CD4-positive, CD25-positive, alpha-beta regulatory T cell (primary cell): ENCODE measurements at regions not wholly inside any gene's neighbourhood (a gene's known extent, or its start where the extent isn't known, plus 50 kb on each side); places are given as distances from the start of the nearest gene placed in this dataset.
"Not testable (repeated sequence)": the region's sequence is repeated elsewhere in the genome, so short reads cannot be mapped to it uniquely, and the experiment has no call there.

ENCODE experiments used
- ATAC-seq, 2 donors: fragments of 150-1000 bp; cut with Tn5 transposase; one replicate each; pipeline ENCODE4 v1.10.0; 2021; ENCODE audit warnings: low read depth in 2 of 2, moderate number of reproducible peaks in 2 of 2, moderate library complexity in 1 of 2
- DNase-seq, 3 donors: peaks; one replicate each; pipeline versions ENCODE4 v3.0.0 to v3.0.0-alpha.2; 2012 to 2022; ENCODE audit warnings: mixed read lengths in 1 of 3
- H3K27ac ChIP-seq: one replicate; pipeline ENCODE4 v1.7.0; 2013; ENCODE audit warnings: mild to moderate bottlenecking, low read length; ENCODE audit not compliant: insufficient read depth, poor library complexity, severe bottlenecking
- H3K27me3 ChIP-seq: one replicate; pipeline ENCODE4 v1.7.0; 2013; ENCODE audit warnings: low read length; ENCODE audit not compliant: control insufficient read depth, insufficient read depth
- H3K36me3 ChIP-seq: one replicate; pipeline ENCODE4 v1.7.0; 2013; ENCODE audit warnings: mild to moderate bottlenecking, low read length, moderate library complexity; ENCODE audit not compliant: control insufficient read depth, insufficient read depth
- H3K4me1 ChIP-seq: 2 replicates; pipeline ENCODE4 v1.7.0; 2013; ENCODE audit warnings: mild to moderate bottlenecking, low read length; ENCODE audit not compliant: insufficient read depth, control insufficient read depth, poor library complexity, severe bottlenecking
- H3K4me3 ChIP-seq: one replicate; pipeline ENCODE4 v1.7.0; 2013; ENCODE audit warnings: low read depth, mild to moderate bottlenecking, low read length, moderate library complexity
- H3K9me3 ChIP-seq, 2 experiments: 1 replicate in 1 of 2; 2 replicates in 1 of 2; pipeline ENCODE4 v1.7.0; 2013; ENCODE audit warnings: low read length in 2 of 2, mild to moderate bottlenecking in 1 of 2, moderate library complexity in 1 of 2; ENCODE audit not compliant: control insufficient read depth in 2 of 2
- H3K27ac Mint-ChIP-seq, 3 donors: one replicate each; pipeline ENCODE4 v1.8.0; 2020 to 2022; ENCODE audit warnings: mild to moderate bottlenecking in 3 of 3, mixed read lengths in 3 of 3, moderate library complexity in 2 of 3
- H3K27me3 Mint-ChIP-seq: one replicate; pipeline ENCODE4 v1.8.0; 2022; ENCODE audit warnings: mild to moderate bottlenecking, mixed read lengths
- H3K36me3 Mint-ChIP-seq: one replicate; pipeline ENCODE4 v1.8.0; 2020; ENCODE audit warnings: mixed read lengths
- H3K4me1 Mint-ChIP-seq, 4 donors: one replicate each; pipeline ENCODE4 v1.8.0; 2020 to 2022; ENCODE audit warnings: mixed read lengths in 4 of 4, mild to moderate bottlenecking in 1 of 4
- H3K4me3 Mint-ChIP-seq, 4 donors: one replicate each; pipeline ENCODE4 v1.8.0; 2020 to 2022; ENCODE audit warnings: mild to moderate bottlenecking in 4 of 4, mixed read lengths in 4 of 4, moderate library complexity in 3 of 4
- H3K9me3 Mint-ChIP-seq, 7 donors: one replicate each; pipeline ENCODE4 v1.8.0; 2020 to 2022; ENCODE audit warnings: mixed read lengths in 7 of 7, mild to moderate bottlenecking in 3 of 7, moderate library complexity in 2 of 7

DNA sequence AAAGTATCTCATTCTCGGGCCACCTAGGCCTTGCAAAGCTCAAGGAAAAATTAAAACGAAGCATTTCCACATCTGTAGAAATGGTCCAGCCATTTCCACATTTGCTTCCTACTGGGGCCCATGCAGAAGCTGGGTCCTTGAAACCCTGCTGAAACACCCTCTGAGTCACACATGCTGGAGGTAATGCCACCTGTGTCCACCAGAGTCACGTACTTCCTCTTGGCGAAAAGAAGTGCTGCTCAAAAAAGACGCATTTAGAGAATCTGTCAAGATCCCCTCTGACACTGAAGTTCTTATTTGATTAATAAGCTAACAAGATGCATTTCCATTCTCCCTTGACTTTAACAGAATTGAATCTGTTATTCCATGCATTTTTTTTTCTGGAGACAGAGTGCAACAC lies 423.2 kb downstream of the PREX1 start:
- ATAC-seq (no peak), DNase-seq (no peak)
- Mint-ChIP-seq H3K4me3 (no peak overlapping the region), H3K27ac (no peak overlapping the region), H3K36me3 (no peaks in the 10 kb centered on the region), H3K9me3 (no peaks in the 10 kb centered on the region), H3K4me1 (no peaks in the 10 kb centered on the region), H3K27me3 (peaks cover 12% of the 10 kb centered on the region)
- H3K27me3 ChIP-seq, result peaks cover 7% of the 10 kb centered on the region
- no peaks in the 10 kb centered on the region for H3K36me3 ChIP-seq
- no peak overlapping the region for H3K4me3 ChIP-seq
- H3K27ac ChIP-seq, result no peak overlapping the region
- H3K9me3 ChIP-seq, result no peaks in the 10 kb centered on the region
- H3K4me1 ChIP-seq, result no peaks in the 10 kb centered on the region

DNA sequence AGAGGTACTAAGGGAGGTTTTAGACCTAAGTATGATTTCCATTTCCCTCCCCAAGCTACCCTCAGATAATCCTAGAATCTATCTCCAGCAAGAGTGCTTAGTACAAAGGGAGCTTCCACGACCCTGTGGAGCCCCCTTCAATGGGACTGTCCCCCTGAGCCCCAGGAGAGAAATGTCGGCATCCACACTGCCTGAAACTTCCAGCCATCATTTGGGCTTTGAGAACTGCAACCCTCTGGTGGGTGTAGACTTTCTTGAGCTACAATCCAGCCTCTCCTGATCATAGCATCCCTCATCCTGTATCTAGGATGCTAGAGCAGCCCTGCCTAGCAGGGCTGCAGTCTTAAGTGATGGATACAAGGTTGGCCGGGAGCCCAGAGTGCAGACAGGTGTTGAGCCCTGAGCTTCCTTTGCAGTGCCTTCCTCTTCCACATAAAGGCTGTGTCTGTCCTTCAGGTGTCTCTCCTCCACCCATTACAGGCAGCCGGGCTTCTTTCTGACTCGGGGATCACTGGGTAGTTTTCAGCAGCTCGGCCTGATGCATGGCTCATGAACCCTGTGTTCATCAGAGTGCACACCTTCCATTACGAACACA lies 424.5 kb downstream of the PREX1 start:
- Mint-ChIP-seq H3K9me3 (no peaks in the 10 kb centered on the region), H3K4me3 (no peak overlapping the region), H3K27me3 (peaks cover 4% of the 10 kb centered on the region), H3K4me1 (no peaks in the 10 kb centered on the region), H3K36me3 (no peaks in the 10 kb centered on the region), H3K27ac (no peak overlapping the region)
- Histone ChIP-seq H3K36me3 (no peaks in the 10 kb centered on the region), H3K9me3 (no peaks in the 10 kb centered on the region), H3K4me1 (no peaks in the 10 kb centered on the region), H3K4me3 (no peak overlapping the region), H3K27me3 (peaks cover 2% of the 10 kb centered on the region), H3K27ac (no peak overlapping the region)
- DNase-seq (no peak), ATAC-seq (no peak)

DNA sequence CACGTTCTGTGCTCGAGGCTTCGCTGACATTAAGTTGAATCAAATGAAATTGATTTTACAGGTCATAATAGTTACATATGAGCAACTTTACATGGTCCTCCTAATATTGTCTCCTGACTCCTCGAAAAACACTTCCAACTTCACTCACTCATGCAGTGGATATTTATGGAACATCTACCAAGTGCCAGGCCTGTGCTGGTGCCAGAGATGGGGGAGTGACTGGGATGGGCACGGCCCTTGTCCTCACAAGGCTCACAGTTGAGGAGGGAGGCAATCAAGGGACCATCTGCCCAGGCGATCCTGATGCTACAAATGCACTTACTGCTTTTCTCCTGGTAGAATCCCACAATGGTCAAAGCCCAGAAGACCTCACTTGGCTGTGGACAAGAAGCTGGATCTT lies 426.4 kb downstream of the PREX1 start:
- Histone ChIP-seq H3K9me3 (no peaks in the 10 kb centered on the region), H3K36me3 (no peaks in the 10 kb centered on the region), H3K27ac (no peak overlapping the region), H3K4me1 (no peaks in the 10 kb centered on the region), H3K4me3 (no peak overlapping the region), H3K27me3 (no peaks in the 10 kb centered on the region)
- H3K9me3 Mint-ChIP-seq, result no peaks in the 10 kb centered on the region
- ATAC-seq (no peak), DNase-seq (no peak)
- no peak overlapping the region for H3K4me3 Mint-ChIP-seq
- no peaks in the 10 kb centered on the region for H3K4me1 Mint-ChIP-seq
- no peak overlapping the region for H3K27ac Mint-ChIP-seq
- H3K36me3 Mint-ChIP-seq, result no peaks in the 10 kb centered on the region
- H3K27me3 Mint-ChIP-seq, result peaks cover 4% of the 10 kb centered on the region

DNA sequence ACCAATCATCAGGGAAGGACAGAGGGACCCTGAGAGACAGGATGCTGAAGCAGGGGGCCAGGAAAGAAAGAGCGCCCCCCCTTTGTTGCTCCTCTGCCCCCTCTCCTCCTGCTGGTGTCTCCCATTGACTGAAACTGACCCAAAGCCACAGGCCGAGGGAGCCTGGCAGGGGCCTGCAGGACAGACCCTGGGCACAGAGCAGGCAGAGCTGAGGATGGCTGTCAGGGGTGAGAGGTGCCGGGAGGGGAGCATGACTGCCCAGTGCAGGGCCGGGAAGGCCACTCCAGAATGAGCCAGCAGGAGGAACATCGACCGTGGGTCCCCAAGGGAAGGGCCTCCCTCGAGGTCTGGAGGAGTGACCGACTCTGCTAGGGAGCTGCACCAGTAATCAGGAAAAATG lies 427.8 kb downstream of the PREX1 start:
- H3K27ac ChIP-seq, result no peak overlapping the region
- DNase-seq (no peak), ATAC-seq (no peak)
- Mint-ChIP-seq H3K9me3 (no peaks in the 10 kb centered on the region), H3K36me3 (no peaks in the 10 kb centered on the region), H3K27me3 (peaks cover 4% of the 10 kb centered on the region), H3K4me1 (no peaks in the 10 kb centered on the region), H3K27ac (no peak overlapping the region), H3K4me3 (no peak overlapping the region)
- H3K4me3 ChIP-seq, result no peak overlapping the region
- no peaks in the 10 kb centered on the region for H3K4me1 ChIP-seq
- H3K9me3 ChIP-seq, result no peaks in the 10 kb centered on the region
- H3K27me3 ChIP-seq, result no peaks in the 10 kb centered on the region
- H3K36me3 ChIP-seq, result no peaks in the 10 kb centered on the region

DNA sequence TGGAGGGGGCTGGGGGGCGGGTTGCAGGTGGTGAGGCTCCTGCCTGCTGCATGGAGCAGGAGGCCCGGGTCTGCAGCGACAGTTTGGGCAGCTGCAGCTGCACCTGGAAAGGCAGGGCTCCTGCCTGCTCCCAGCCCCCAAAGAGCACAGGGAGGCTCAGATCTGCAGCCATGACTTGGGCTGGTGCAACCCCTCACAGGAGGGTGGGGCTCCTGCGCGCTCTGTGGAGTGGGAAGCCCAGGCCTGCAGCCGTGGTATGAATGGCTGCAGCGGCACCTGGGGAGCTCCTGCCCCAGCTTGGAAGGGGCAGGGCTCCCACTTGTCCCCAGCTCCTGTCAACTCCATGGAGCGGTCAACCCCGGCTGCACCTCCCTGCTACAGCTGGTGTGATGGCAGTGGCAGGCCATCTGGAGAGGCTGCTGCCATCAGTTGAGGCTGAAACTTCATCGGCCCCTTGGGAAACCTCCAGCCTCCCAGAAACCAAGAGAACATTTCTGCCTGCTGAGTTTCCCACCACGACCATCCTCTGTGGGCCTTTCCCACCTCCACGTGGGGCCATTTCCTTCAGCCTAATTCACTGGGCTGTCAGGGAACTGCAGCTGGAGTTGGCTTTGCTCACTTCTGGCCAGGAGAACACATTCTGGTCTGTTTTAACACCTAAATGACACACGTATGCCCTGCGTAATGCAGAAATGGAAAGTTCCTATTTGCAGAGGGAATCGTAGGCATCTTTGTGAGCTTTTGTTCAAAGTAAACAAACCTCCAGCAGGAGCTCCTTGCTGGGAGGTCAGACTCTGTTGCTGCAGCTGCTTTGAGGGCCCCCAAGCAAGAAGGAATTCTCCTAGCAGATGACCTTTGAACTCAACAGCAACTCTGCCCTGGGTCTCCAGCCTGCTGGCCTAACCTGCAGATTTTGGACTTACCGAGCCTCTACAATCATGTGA lies 429.0 kb downstream of the PREX1 start:
- H3K4me1 ChIP-seq, result no peaks in the 10 kb centered on the region
- H3K27ac ChIP-seq, result no peak overlapping the region
- H3K36me3 Mint-ChIP-seq, result no peaks in the 10 kb centered on the region
- no peaks in the 10 kb centered on the region for H3K27me3 ChIP-seq
- H3K4me1 Mint-ChIP-seq, result no peaks in the 10 kb centered on the region
- H3K4me3 Mint-ChIP-seq, result no peak overlapping the region
- H3K9me3 ChIP-seq, result no peaks in the 10 kb centered on the region
- H3K9me3 Mint-ChIP-seq, result no peaks in the 10 kb centered on the region
- DNase-seq (no peak), ATAC-seq (no peak)
- H3K27me3 Mint-ChIP-seq, result peaks cover 4% of the 10 kb centered on the region
- no peaks in the 10 kb centered on the region for H3K36me3 ChIP-seq
- H3K27ac Mint-ChIP-seq, result no peak overlapping the region
- H3K4me3 ChIP-seq, result no peak overlapping the region

DNA sequence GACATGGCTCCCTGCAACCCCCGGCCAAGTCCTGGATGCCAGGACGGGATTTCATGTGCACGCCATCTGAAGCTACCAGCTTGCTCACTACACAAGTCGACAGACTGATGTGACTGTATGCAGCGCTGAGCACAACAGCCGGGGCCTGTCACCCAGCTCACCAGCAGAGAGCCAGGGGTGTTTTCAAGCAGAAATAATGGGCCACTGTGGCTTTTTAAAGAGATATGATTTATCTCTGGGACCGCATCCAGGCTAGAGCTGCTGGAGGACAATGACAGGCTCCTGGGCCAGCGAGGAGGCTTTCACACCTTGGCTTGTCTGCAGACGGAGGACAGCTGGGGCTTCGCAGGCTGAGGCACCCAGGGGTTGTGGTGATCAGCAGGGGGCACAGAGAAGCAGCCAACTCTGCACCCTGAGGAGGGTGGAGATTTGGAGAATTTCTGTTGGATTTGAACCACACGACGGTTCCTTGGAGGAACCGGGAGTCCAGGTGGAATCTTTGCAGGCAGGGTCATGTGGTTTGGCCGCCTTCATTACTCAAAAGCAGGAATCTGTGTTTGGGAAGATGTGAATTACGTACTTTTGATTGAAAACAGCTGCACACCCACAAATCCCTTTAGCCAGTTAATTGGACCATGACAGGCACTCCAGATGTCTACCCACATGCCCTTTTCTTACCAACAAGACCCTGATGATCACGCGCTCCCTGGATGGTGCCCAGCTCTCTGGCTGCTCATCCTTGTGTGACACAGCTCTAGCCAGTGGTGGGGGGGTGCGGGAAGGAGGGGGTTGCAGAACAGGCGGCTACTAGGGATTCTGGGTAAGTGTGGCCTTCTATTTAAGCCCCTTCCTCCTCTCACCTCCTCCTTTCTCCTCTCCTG lies 430.6 kb downstream of the PREX1 start:
- not testable (repeated sequence) for H3K27me3 ChIP-seq, H3K36me3 ChIP-seq, H3K27ac ChIP-seq, DNase-seq, H3K27ac Mint-ChIP-seq, H3K27me3 Mint-ChIP-seq, H3K4me3 ChIP-seq, H3K4me1 Mint-ChIP-seq, H3K9me3 Mint-ChIP-seq, H3K4me3 Mint-ChIP-seq, ATAC-seq, H3K36me3 Mint-ChIP-seq, H3K4me1 ChIP-seq
- H3K9me3 ChIP-seq, result peaks cover under 1 to 10% of the 10 kb centered on the region in 2 experiments

DNA sequence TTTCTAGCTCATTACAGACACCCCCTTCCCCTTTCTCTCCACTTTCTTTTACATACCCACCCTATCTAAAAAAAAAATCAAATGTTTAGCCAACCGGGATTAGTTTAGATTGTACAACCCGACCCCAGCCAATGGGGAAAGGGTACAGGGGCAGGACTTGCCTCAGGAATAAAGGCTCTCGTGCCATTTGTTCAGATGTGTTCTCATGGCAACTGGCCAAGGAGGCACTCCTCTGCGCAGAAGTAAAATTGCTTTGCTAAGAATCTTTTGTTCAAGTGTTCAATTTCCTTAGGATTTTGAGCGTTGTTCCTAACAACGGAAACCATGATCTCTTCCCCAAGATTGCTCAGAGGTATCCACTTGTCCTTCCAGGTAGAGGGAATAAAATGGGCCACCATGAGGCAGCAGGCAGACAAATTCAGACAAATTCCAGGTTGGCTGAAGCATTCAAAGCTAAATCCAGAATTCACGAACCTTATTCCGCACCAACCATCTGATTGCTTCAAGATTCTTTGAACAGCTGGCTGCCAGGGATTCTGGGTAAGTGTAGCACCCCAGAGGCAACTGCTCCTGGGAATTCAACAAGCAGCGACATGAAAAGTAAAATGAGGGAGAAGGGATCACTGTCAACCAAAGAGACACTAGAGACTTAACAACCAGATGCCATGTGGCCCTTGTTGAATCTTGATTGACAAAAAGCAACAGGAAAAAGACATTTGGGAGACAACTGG lies 431.8 kb downstream of the PREX1 start:
- no peak overlapping the region for H3K4me3 Mint-ChIP-seq
- H3K36me3 Mint-ChIP-seq, result no peaks in the 10 kb centered on the region
- no peak overlapping the region for H3K27ac ChIP-seq
- no peaks in the 10 kb centered on the region for H3K27me3 ChIP-seq
- no peak overlapping the region for H3K27ac Mint-ChIP-seq
- H3K9me3 Mint-ChIP-seq, result peaks cover 0 to 11% (median 4%) of the 10 kb centered on the region in 7 donors
- no peaks in the 10 kb centered on the region for H3K36me3 ChIP-seq
- H3K4me1 Mint-ChIP-seq, result no peaks in the 10 kb centered on the region
- ATAC-seq, result no peak
- no peaks in the 10 kb centered on the region for H3K4me1 ChIP-seq
- no peaks in the 10 kb centered on the region for H3K27me3 Mint-ChIP-seq
- peaks cover 8 to 13% of the 10 kb centered on the region in 2 experiments for H3K9me3 ChIP-seq
- no peak overlapping the region for H3K4me3 ChIP-seq
- no peak for DNase-seq
